ENCODE measurements at regions not wholly inside any gene's neighbourhood (a gene's known extent, or its start where the extent isn't known, plus 50 kb on each side); places are given as distances from the start of the nearest gene placed in this dataset.

DNA sequence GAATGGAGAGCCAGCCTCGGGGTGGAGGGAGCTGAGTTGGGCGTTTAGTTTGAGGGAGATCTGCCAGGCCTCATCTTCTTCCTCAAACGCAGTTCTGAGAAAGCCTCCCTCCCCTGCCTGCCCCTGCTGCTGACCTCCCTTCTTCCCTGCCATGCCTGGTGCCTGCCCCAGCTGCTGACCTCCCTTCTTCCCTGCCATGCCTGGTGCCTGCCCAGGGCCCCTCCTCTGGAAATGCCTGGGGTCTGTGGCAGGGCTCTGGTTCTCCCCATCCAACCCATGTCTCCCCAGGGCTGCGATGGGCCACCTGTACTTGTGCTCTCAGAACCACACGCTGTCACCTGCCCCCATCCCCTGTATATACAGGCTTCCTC is 114.6 kb downstream of the VEGFA start (continued):
- TF ChIP-seq, protein P1, sequence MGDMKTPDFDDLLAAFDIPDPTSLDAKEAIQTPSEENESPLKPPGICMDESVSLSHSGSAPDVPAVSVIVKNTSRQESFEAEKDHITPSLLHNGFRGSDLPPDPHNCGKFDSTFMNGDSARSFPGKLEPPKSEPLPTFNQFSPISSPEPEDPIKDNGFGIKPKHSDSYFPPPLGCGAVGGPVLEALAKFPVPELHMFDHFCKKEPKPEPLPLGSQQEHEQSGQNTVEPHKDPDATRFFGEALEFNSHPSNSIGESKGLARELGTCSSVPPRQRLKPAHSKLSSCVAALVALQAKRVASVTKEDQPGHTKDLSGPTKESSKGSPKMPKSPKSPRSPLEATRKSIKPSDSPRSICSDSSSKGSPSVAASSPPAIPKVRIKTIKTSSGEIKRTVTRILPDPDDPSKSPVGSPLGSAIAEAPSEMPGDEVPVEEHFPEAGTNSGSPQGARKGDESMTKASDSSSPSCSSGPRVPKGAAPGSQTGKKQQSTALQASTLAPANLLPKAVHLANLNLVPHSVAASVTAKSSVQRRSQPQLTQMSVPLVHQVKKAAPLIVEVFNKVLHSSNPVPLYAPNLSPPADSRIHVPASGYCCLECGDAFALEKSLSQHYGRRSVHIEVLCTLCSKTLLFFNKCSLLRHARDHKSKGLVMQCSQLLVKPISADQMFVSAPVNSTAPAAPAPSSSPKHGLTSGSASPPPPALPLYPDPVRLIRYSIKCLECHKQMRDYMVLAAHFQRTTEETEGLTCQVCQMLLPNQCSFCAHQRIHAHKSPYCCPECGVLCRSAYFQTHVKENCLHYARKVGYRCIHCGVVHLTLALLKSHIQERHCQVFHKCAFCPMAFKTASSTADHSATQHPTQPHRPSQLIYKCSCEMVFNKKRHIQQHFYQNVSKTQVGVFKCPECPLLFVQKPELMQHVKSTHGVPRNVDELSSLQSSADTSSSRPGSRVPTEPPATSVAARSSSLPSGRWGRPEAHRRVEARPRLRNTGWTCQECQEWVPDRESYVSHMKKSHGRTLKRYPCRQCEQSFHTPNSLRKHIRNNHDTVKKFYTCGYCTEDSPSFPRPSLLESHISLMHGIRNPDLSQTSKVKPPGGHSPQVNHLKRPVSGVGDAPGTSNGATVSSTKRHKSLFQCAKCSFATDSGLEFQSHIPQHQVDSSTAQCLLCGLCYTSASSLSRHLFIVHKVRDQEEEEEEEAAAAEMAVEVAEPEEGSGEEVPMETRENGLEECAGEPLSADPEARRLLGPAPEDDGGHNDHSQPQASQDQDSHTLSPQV (IDR thresholded peaks at IDR 0.05) = no peak
- TF ChIP-seq ZNF207 (IDR thresholded peaks at IDR 0.05; ENCODE audit: borderline replicate concordance) = no peak
- no peak for TF ChIP-seq HDAC6 (IDR thresholded peaks at IDR 0.05; ENCODE audit: unreplicated experiment)
- TF ChIP-seq NRF1 (conservative IDR thresholded peaks at IDR 0.05; ENCODE audit: low read depth, low read length) = no peak
- no peak for TF ChIP-seq MTA3 (IDR thresholded peaks at IDR 0.05; ENCODE audit: borderline replicate concordance, low read length)
- TF ChIP-seq, protein P2, sequence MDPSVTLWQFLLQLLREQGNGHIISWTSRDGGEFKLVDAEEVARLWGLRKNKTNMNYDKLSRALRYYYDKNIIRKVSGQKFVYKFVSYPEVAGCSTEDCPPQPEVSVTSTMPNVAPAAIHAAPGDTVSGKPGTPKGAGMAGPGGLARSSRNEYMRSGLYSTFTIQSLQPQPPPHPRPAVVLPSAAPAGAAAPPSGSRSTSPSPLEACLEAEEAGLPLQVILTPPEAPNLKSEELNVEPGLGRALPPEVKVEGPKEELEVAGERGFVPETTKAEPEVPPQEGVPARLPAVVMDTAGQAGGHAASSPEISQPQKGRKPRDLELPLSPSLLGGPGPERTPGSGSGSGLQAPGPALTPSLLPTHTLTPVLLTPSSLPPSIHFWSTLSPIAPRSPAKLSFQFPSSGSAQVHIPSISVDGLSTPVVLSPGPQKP (IDR thresholded peaks at IDR 0.05; ENCODE audit: low read depth, low read length) = no peak
- TF ChIP-seq EZH2 (IDR thresholded peaks at IDR 0.05; ENCODE audit: borderline replicate concordance, control insufficient read depth, low read depth, low read length) = no peak
- TF ChIP-seq SUPT20H (IDR thresholded peaks at IDR 0.05; ENCODE audit: borderline replicate concordance, control insufficient read depth, low read depth, low read length) = no peak
- no peak for TF ChIP-seq RFX5 (IDR thresholded peaks at IDR 0.05; ENCODE audit: low read depth, low read length)
- TF ChIP-seq, protein P3, sequence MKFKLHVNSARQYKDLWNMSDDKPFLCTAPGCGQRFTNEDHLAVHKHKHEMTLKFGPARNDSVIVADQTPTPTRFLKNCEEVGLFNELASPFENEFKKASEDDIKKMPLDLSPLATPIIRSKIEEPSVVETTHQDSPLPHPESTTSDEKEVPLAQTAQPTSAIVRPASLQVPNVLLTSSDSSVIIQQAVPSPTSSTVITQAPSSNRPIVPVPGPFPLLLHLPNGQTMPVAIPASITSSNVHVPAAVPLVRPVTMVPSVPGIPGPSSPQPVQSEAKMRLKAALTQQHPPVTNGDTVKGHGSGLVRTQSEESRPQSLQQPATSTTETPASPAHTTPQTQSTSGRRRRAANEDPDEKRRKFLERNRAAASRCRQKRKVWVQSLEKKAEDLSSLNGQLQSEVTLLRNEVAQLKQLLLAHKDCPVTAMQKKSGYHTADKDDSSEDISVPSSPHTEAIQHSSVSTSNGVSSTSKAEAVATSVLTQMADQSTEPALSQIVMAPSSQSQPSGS (IDR thresholded peaks at IDR 0.05; ENCODE audit: low read length) = no peak
- no peak for TF ChIP-seq POLR2A (IDR thresholded peaks at IDR 0.05; ENCODE audit: low read depth, low read length)
- TF ChIP-seq, protein P4, sequence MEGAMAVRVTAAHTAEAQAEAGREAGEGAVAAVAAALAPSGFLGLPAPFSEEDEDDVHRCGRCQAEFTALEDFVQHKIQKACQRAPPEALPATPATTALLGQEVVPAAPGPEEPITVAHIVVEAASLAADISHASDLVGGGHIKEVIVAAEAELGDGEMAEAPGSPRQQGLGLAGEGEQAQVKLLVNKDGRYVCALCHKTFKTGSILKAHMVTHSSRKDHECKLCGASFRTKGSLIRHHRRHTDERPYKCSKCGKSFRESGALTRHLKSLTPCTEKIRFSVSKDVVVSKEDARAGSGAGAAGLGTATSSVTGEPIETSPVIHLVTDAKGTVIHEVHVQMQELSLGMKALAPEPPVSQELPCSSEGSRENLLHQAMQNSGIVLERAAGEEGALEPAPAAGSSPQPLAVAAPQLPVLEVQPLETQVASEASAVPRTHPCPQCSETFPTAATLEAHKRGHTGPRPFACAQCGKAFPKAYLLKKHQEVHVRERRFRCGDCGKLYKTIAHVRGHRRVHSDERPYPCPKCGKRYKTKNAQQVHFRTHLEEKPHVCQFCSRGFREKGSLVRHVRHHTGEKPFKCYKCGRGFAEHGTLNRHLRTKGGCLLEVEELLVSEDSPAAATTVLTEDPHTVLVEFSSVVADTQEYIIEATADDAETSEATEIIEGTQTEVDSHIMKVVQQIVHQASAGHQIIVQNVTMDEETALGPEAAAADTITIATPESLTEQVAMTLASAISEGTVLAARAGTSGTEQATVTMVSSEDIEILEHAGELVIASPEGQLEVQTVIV (IDR thresholded peaks at IDR 0.05; ENCODE audit: borderline replicate concordance, partially characterized antibody) = no peak
